GM12873 (cell line): ENCODE measurements at regions not wholly inside any gene's neighbourhood (a gene's known extent, or its start where the extent isn't known, plus 50 kb on each side); places are given as distances from the start of the nearest gene placed in this dataset.

ENCODE experiments used
- TF ChIP-seq, protein P1 (sequence below): IDR thresholded peaks from 2 replicates; pipeline ENCODE4 v1.5.1; 2012; ENCODE audit warnings: low read depth, mild to moderate bottlenecking, moderate library complexity, low read length, control low read depth; ENCODE audit not compliant: insufficient read depth; ENCODE audit errors: missing control alignments

DNA sequence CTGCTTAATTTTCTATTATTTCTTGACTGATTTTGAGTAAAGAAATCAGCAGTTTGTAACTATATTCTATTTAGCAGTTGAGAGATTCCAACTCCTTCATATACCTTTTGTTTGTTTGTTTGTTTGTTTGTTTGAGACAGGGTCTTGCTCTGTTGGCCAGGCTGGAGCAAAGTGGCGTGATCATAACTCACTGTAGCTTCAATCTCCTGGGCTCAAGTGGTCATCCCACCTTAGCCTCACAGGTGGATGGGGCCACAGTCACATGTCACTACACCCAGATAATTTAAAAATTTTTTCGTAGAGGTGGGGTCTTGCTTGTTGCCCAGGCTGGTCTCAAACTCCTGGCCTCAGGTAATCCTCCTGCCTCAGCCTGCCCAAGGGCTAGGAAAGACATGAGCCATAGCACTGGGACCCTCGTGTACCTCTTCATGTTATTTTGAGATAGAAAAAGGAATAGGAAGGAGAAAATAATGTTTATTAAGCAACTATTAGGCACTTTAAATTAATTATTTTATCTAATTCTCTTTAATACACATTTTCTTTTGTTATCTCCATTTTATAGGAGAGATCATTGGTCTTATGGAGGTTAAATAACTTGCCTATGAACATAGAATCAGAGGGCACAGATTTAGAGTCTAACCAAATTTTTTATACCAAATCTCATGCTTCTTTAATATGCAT, 133.0 kb downstream of the ZNF608 start:
- TF ChIP-seq, protein P1, sequence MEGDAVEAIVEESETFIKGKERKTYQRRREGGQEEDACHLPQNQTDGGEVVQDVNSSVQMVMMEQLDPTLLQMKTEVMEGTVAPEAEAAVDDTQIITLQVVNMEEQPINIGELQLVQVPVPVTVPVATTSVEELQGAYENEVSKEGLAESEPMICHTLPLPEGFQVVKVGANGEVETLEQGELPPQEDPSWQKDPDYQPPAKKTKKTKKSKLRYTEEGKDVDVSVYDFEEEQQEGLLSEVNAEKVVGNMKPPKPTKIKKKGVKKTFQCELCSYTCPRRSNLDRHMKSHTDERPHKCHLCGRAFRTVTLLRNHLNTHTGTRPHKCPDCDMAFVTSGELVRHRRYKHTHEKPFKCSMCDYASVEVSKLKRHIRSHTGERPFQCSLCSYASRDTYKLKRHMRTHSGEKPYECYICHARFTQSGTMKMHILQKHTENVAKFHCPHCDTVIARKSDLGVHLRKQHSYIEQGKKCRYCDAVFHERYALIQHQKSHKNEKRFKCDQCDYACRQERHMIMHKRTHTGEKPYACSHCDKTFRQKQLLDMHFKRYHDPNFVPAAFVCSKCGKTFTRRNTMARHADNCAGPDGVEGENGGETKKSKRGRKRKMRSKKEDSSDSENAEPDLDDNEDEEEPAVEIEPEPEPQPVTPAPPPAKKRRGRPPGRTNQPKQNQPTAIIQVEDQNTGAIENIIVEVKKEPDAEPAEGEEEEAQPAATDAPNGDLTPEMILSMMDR = no peak

DNA sequence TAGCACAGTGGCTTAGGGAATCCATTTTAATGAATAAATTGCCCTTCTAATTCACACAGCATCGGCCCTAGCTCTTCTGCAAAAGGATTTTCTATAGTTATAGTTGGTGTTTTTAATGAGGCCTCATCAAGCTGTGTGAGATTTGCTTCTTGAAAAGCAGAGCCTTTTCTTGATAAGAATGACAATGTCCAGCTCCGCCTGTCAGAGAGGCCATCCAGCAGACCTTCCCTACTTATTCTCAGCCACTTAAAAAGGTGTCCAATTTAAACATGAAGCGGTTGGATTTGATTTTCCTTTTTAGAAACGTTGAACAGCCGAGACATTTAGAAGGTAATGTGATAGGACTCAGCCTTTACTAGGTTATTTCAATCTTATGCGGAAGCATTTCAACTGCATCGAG, 134.4 kb downstream of the ZNF608 start:
- TF ChIP-seq, protein P1 = no peak

DNA sequence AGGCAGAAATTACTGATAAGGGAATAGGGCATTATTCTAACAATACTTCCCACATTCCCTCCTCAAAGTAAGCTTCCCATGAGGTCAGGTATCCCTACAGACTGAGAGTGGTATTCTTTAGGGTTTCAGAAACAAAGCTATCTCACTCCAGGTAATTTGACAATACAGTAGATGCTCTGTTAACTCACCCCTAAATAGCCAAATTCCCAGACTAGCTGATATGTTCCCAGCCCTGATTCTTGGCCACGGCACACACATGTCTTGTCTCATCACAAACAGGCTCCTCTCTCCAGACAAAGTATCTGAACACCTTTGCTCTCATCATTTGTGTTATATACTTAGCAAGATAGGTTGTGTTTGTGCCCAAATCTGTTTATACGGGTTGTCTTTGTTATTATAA, 139.9 kb downstream of the ZNF608 start:
- TF ChIP-seq, protein P1 = no peak

DNA sequence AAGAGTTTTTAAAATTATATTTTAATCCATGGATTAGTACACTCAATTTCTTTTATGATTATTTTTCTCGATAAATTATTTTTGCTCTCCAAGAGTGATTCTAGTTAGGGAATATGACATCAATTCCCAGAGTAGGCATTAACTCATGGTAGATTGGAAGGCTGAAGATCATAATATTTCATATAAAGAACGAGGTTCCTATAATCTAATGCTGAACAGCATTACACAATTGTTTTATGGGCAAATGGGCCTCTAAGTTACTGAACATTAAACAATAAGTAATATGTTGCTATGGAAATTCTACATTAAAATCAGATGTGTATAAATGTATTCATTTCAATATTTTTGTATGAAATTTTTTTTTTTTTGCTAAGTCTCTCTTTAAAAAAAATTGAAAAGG, 140.3 kb downstream of the ZNF608 start:
- TF ChIP-seq, protein P1 = no peak

DNA sequence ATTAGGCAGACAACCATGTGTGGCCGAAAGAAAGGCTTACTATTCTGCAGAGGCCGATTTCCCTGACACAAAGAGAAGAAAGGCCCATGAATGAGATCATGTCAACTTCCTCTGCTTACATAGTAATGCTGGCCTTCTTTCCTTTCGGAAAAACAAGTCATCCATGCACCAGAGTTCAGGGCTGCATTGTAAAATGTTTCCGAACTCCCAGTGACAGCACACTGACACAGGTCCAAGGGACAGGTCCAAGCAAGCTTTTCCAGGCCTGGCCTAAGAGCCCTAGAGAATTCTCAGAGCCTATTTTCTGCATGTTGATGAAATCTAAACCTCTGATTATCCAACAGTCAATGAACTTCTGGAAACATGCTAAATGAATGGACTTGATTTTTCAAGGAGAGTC, 140.9 kb downstream of the ZNF608 start:
- TF ChIP-seq, protein P1 = no peak

DNA sequence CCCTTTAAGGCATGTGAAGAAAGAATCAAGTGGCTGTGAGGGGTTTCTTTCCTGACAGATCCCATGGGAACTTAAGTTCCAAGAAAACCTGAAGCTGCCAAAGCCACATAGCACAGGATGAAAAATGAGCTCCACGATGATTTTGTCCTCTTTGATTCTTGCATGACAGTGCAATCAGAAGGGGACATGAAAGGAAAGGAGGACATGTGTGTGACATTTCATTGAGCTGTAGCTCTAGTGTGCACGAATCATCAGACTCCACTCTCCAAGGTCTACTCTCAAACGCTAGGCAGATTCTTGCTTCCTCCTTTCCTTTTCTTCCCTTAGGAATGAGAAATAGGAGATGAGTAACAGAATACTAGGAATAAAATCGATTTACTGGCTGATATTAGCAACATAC, 142.0 kb downstream of the ZNF608 start:
- TF ChIP-seq, protein P1 = no peak

DNA sequence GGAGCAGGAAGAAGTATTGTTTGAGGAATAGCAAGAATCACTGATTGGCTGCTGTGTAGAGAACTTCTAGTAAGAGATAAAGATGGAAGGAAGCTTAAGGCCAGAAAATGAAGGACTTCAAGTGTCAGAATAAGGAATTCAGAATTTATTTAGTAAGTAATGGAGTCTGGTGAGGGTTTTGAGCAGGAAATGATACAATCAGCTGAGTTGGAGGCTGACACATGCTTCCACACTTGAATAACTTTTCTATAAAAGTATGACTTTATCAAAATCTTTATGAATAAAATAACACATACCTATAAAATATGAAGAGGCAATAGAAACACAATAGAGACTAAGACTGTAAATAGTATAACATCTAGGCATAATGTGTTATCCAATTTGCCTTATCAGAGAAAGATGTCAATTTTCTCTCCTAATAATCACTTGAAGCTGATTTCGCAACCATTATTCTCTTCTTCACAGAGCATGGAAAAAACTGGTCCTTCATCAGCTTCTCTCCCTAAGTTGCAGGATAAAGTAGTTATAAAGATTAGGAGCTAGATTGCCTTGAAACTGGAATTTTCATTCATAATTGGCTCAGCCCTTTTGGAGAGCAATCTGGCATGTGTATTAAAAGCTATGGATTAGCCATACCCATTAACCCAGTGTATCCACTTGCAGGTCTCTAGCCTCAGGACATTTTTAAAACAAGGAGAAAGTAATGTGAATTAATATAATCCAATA, 143.4 kb downstream of the ZNF608 start:
- TF ChIP-seq, protein P1 = no peak
